PC-3 (cell line): ENCODE measurements at regions not wholly inside any gene's neighbourhood (a gene's known extent, or its start where the extent isn't known, plus 50 kb on each side); places are given as distances from the start of the nearest gene placed in this dataset.

Experiments used
- ATAC-seq: fragments of 200-7000 bp; cut with Tn5 transposase; 2 replicates; pipeline ENCODE4 v1.9.1; 2020; ENCODE audit warnings: mild to moderate bottlenecking, moderate library complexity
- BruUV-seq: library from RNA; stranded (reverse); fragments of 400-500 nt; replicated peaks from 2 replicates; lab custom pipeline; 2021; lab: Mats Ljungman, UMichigan
- CTCF ChIA-PET: fragments of 300-600 bp; sonication (Branson Sonifier 250); formaldehyde crosslinking; loops from one replicate; lab custom pipeline; 2022; ENCODE audit warnings: antibody characterized with exemption; lab: Charles Lee
- POLR2A ChIA-PET: fragments of 300-600 bp; sonication (Branson Sonifier 250); formaldehyde crosslinking; loops from one replicate; lab custom pipeline; 2022; ENCODE audit warnings: antibody characterized with exemption; ENCODE audit not compliant: unreplicated experiment; lab: Charles Lee
- DNase-seq: peaks from one replicate; pipeline ENCODE4 v3.0.0-alpha.2; 2015
- H2AFZ ChIP-seq: fragments of 300-600 bp; sonication (generic); 2 replicates; pipeline ENCODE4 v1.6.0; 2016; ENCODE audit warnings: antibody characterized with exemption, low read length
- H3F3A ChIP-seq: fragments of 300-600 bp; sonication (generic); one replicate; pipeline ENCODE4 v1.6.0; 2017; ENCODE audit warnings: antibody characterized with exemption, low read length, control low read depth, mild to moderate bottlenecking; ENCODE audit not compliant: unreplicated experiment
- H3K27ac ChIP-seq: fragments of 300-600 bp; sonication (generic); 2 replicates; pipeline ENCODE4 v1.5.1; 2016; ENCODE audit warnings: mild to moderate bottlenecking, low read length
- H3K27me3 ChIP-seq: fragments of 300-600 bp; sonication (generic); 2 replicates; pipeline ENCODE4 v1.6.1; 2016; ENCODE audit warnings: low read length, mixed read lengths
- H3K36me3 ChIP-seq: fragments of 300-600 bp; sonication (generic); 2 replicates; pipeline ENCODE4 v1.6.1; 2016; ENCODE audit warnings: low read depth, mixed run types, low read length, mixed read lengths
- H3K4me1 ChIP-seq: fragments of 300-600 bp; sonication (generic); 2 replicates; pipeline ENCODE4 v1.5.1; 2016; ENCODE audit warnings: low read length; ENCODE audit not compliant: insufficient read depth
- H3K4me2 ChIP-seq: fragments of 300-600 bp; sonication (generic); 2 replicates; pipeline ENCODE4 v1.6.0; 2016; ENCODE audit warnings: low read length
- H3K4me3 ChIP-seq: fragments of 300-600 bp; sonication (generic); 2 replicates; pipeline ENCODE4 v1.5.1; 2016; ENCODE audit warnings: mild to moderate bottlenecking, low read length, mixed read lengths
- H3K79me2 ChIP-seq: fragments of 300-600 bp; sonication (generic); 2 replicates; pipeline ENCODE4 v1.6.1; 2017; ENCODE audit warnings: low read length, mixed read lengths
- H3K9ac ChIP-seq: fragments of 300-600 bp; sonication (generic); 2 replicates; pipeline ENCODE4 v1.6.0; 2016; ENCODE audit warnings: mild to moderate bottlenecking, low read length
- H3K9me2 ChIP-seq: fragments of 300-600 bp; sonication (generic); replicated peaks from 2 replicates; pipeline ENCODE4 v1.6.1; 2016; ENCODE audit warnings: mixed run types, low read length, mixed read lengths
- H3K9me3 ChIP-seq: fragments of 300-600 bp; sonication (generic); 2 replicates; pipeline ENCODE4 v1.6.1; 2016; ENCODE audit warnings: low read length, mixed read lengths
- H4K20me1 ChIP-seq: fragments of 300-600 bp; sonication (generic); 2 replicates; pipeline ENCODE4 v1.6.1; 2016; ENCODE audit warnings: low read length, mixed read lengths
- EZH2 ChIP-seq: fragments of 300-600 bp; sonication (generic); IDR thresholded peaks from one replicate; pipeline ENCODE4 v1.6.1; 2017; ENCODE audit warnings: antibody characterized with exemption, mild to moderate bottlenecking, low read length; ENCODE audit not compliant: unreplicated experiment
- EZH2phosphoT487 ChIP-seq: fragments of 300-600 bp; sonication (generic); IDR thresholded peaks from 2 replicates; pipeline ENCODE4 v1.6.1; 2018; ENCODE audit warnings: mild to moderate bottlenecking, antibody characterized with exemption, low read length, borderline replicate concordance
- intact Hi-C: fragments of 100-400 bp; cut with micrococcal nuclease; formaldehyde crosslinking; loops from 2 replicates; pipeline ENCODE4 v1.9.0; 2023
- TF ChIP-seq, protein P1 (sequence below): fragments of 300-600 bp; sonication (generic); conservative IDR thresholded peaks from 2 replicates; pipeline ENCODE4 v1.5.1; 2017; ENCODE audit warnings: antibody characterized with exemption, low read depth, mild to moderate bottlenecking, low read length

DNA sequence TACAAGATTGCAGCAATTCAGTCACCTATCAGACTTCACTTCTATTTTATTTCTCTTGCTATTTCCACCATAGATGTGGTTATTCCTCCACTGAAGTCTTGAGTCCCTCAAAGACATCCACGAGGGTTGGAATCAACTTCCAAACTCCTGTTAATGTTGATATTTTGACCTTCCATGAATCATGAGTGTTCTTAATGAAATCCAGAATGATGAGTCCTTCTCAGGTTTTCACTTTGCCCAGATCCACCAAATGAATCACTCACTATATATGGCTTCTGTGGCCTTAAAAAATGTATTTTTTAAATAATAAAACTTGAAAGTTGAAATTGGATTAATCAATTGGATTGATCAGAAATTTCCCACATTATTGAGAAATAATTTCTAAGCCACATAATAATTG, 1821.0 kb downstream of the EFNA5 start:
- Histone ChIP-seq H2AFZ (no peak overlapping the region), H3K9me3 (no peaks in the 10 kb centered on the region), H4K20me1 (no peaks in the 10 kb centered on the region), H3F3A (no peaks in the 10 kb centered on the region), H3K4me2 (no peak overlapping the region), H3K4me3 (no peak overlapping the region), H3K79me2 (no peaks in the 10 kb centered on the region), H3K36me3 (no peaks in the 10 kb centered on the region), H3K27ac (no peak overlapping the region), H3K9me2 (no peaks in the 10 kb centered on the region), H3K27me3 (no peaks in the 10 kb centered on the region), H3K9ac (no peak overlapping the region), H3K4me1 (no peaks in the 10 kb centered on the region)
- no TSS peak for BruUV-seq
- intact Hi-C loops = no loop called here
- ATAC-seq = no peak
- CTCF ChIA-PET = no interaction called here
- POLR2A ChIA-PET = no interaction called here
- TF ChIP-seq EZH2 (no peak), EZH2phosphoT487 (no peak)
- TF ChIP-seq, protein P1, sequence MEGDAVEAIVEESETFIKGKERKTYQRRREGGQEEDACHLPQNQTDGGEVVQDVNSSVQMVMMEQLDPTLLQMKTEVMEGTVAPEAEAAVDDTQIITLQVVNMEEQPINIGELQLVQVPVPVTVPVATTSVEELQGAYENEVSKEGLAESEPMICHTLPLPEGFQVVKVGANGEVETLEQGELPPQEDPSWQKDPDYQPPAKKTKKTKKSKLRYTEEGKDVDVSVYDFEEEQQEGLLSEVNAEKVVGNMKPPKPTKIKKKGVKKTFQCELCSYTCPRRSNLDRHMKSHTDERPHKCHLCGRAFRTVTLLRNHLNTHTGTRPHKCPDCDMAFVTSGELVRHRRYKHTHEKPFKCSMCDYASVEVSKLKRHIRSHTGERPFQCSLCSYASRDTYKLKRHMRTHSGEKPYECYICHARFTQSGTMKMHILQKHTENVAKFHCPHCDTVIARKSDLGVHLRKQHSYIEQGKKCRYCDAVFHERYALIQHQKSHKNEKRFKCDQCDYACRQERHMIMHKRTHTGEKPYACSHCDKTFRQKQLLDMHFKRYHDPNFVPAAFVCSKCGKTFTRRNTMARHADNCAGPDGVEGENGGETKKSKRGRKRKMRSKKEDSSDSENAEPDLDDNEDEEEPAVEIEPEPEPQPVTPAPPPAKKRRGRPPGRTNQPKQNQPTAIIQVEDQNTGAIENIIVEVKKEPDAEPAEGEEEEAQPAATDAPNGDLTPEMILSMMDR = no peak
- DNase-seq = peak; percentile 36

DNA sequence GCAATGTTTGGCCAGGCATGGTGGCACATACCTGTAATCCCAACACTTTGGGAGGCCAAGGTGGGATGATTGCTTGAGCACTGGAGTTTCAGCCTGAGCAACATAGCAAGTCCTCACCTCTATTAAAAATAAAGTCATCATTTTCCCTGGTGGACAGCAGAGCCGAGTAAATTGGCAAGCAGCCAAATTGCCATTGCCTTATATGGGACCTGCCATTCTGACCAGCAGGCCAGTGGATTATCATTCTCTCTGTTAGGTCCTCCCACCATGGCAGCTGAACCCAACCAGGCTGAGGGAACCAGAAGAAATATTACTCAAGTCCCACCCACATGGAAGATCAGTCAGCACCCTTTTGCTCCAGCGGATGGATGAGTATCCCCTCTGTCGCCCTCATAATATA, 1829.9 kb downstream of the EFNA5 start:
- no peak for DNase-seq
- CTCF ChIA-PET = no interaction called here
- no TSS peak for BruUV-seq
- intact Hi-C loops = no loop called here
- Histone ChIP-seq H3K9me2 (no peaks in the 10 kb centered on the region), H3K27me3 (no peaks in the 10 kb centered on the region), H3K9me3 (no peaks in the 10 kb centered on the region), H3K4me1 (no peaks in the 10 kb centered on the region), H3K4me2 (no peak overlapping the region), H3K4me3 (no peak overlapping the region), H2AFZ (no peak overlapping the region), H3K36me3 (no peaks in the 10 kb centered on the region), H4K20me1 (no peaks in the 10 kb centered on the region), H3K9ac (no peak overlapping the region), H3K27ac (no peak overlapping the region), H3F3A (no peaks in the 10 kb centered on the region), H3K79me2 (no peaks in the 10 kb centered on the region)
- TF ChIP-seq EZH2phosphoT487 = no peak
- TF ChIP-seq EZH2 = no peak
- TF ChIP-seq, protein P1 = no peak
- POLR2A ChIA-PET = no interaction called here
- no peak for ATAC-seq

DNA sequence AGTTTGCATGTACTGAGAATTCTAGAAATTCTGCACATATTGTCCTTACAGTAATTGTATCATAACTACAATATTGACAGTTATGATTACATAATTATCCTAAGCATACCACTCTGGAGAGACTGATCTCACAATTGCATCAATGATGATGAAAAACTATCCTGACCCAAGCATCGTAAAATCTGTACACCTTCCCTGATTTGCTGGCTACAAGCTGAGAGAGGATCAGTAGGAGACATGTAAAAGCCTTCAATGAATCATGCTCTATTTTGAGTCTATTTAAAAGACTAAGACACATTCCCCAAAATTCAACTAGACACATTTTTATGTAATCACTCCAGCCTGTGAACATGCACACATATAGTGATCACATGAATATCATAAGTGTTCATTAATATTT, 1833.8 kb downstream of the EFNA5 start:
- Histone ChIP-seq H3K9me2 (no peaks in the 10 kb centered on the region), H3K9ac (no peak overlapping the region), H4K20me1 (no peaks in the 10 kb centered on the region), H3K9me3 (no peaks in the 10 kb centered on the region), H3K4me1 (no peaks in the 10 kb centered on the region), H3K4me2 (no peak overlapping the region), H3K27me3 (no peaks in the 10 kb centered on the region), H3K36me3 (no peaks in the 10 kb centered on the region), H3K4me3 (no peak overlapping the region), H2AFZ (no peak overlapping the region), H3K79me2 (no peaks in the 10 kb centered on the region), H3K27ac (no peak overlapping the region), H3F3A (no peaks in the 10 kb centered on the region)
- POLR2A ChIA-PET = no interaction called here
- CTCF ChIA-PET = no interaction called here
- intact Hi-C loops = no loop called here
- TF ChIP-seq, protein P1 = no peak
- TF ChIP-seq EZH2 (no peak), EZH2phosphoT487 (no peak)
- no peak for ATAC-seq
- no peak for DNase-seq
- BruUV-seq = no TSS peak
